OCI-LY3 (cell line): ENCODE measurements at regions not wholly inside any gene's neighbourhood (a gene's known extent, or its start where the extent isn't known, plus 50 kb on each side); places are given as distances from the start of the nearest gene placed in this dataset.

Experiments used
- CTCF ChIP-seq: fragments of 200-600, 300-600 bp; sonication (generic); IDR thresholded peaks from 2 replicates; pipeline ENCODE4 v1.5.1; 2014; ENCODE audit warnings: antibody characterized with exemption, low read length, low read depth
- EZH2phosphoT487 ChIP-seq: fragments of 200-600 bp; shearing (Covaris generic); IDR thresholded peaks from 2 replicates; pipeline ENCODE4 v1.6.1; 2018; ENCODE audit warnings: antibody characterized with exemption, mixed run types, low read depth

GRCh38 chr1:194598098-194598497 is 1411.7 kb upstream of the B3GALT2 start:
- TF ChIP-seq EZH2phosphoT487 = no peak
- TF ChIP-seq CTCF = no peak
